HL-60 (cell line): ENCODE measurements at regions not wholly inside any gene's neighbourhood (a gene's known extent, or its start where the extent isn't known, plus 50 kb on each side); places are given as distances from the start of the nearest gene placed in this dataset.

Experiments
- CTCF ChIP-seq: IDR thresholded peaks from one replicate; pipeline ENCODE4 v1.5.1; 2011; ENCODE audit warnings: low read length, control low read depth, inconsistent platforms; ENCODE audit not compliant: insufficient read depth
- GABPA ChIP-seq: IDR thresholded peaks from 2 replicates; pipeline ENCODE4 v1.6.1; 2012; ENCODE audit warnings: low read depth
- POLR2AphosphoS5 ChIP-seq: IDR thresholded peaks from 2 replicates; pipeline ENCODE4 v1.6.1; 2012; ENCODE audit warnings: low read depth
- REST ChIP-seq: IDR thresholded peaks from 2 replicates; pipeline ENCODE4 v1.6.1; 2012; ENCODE audit warnings: low read depth; ENCODE audit not compliant: insufficient replicate concordance
- SPI1 ChIP-seq: IDR thresholded peaks from 2 replicates; pipeline ENCODE4 v1.6.1; 2012; ENCODE audit warnings: low read depth, mild to moderate bottlenecking, borderline replicate concordance

- no peak for TF ChIP-seq CTCF
- no peak for TF ChIP-seq REST
- TF ChIP-seq GABPA: no peak
- TF ChIP-seq SPI1: no peak
- no peak for TF ChIP-seq POLR2AphosphoS5
Observed at GRCh38 chr1:187622545-187622944, 793.8 kb downstream of the PLA2G4A start.
